Uterus (tissue), 2 donors: ENCODE measurements at regions not wholly inside any gene's neighbourhood (a gene's known extent, or its start where the extent isn't known, plus 50 kb on each side); places are given as distances from the start of the nearest gene placed in this dataset.

Experiments used
- POLR2A ChIP-seq, 2 donors: fragments of 450-650 bp; IDR thresholded peaks; one replicate each; pipeline ENCODE4 v1.6.1; 2016; ENCODE audit warnings: antibody characterized with exemption in 2 of 2, mild to moderate bottlenecking in 1 of 2, moderate library complexity in 1 of 2
- TF ChIP-seq, protein P1 (sequence below), 4 experiments: fragments of 200-600 bp in 2 of 4; fragments of 450-650 bp in 2 of 4; sonication (generic) in 2 of 4; IDR thresholded peaks; one replicate each; pipeline ENCODE4 v1.5.1; 2016 to 2019; ENCODE audit warnings: antibody characterized with exemption in 4 of 4, mild to moderate bottlenecking in 2 of 4, moderate library complexity in 1 of 4

DNA sequence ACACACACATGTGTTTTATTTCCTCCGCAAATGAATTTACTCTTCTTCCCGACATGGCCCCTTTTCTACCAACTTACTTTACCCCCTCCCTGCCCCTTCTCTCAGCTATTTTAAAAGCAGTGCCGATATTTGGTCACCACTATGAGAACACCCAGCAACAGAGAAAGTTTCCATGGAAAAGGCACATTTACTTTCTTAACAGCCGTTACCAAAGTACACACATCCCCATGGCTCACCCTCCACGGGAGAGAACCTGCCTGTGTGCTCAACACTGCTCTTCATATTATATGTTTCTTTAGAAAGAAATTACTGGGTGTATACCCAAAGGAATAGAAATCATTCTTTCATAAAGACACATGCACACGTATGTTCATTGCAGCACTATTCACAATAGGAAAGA lies 714.4 kb downstream of the DCDC2C start:
- TF ChIP-seq POLR2A (IDR thresholded peaks at IDR 0.05): no peak
- TF ChIP-seq, protein P1, sequence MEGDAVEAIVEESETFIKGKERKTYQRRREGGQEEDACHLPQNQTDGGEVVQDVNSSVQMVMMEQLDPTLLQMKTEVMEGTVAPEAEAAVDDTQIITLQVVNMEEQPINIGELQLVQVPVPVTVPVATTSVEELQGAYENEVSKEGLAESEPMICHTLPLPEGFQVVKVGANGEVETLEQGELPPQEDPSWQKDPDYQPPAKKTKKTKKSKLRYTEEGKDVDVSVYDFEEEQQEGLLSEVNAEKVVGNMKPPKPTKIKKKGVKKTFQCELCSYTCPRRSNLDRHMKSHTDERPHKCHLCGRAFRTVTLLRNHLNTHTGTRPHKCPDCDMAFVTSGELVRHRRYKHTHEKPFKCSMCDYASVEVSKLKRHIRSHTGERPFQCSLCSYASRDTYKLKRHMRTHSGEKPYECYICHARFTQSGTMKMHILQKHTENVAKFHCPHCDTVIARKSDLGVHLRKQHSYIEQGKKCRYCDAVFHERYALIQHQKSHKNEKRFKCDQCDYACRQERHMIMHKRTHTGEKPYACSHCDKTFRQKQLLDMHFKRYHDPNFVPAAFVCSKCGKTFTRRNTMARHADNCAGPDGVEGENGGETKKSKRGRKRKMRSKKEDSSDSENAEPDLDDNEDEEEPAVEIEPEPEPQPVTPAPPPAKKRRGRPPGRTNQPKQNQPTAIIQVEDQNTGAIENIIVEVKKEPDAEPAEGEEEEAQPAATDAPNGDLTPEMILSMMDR (IDR thresholded peaks at IDR 0.05): no peak
